SHP77 (cell line): ENCODE measurements at regions not wholly inside any gene's neighbourhood (a gene's known extent, or its start where the extent isn't known, plus 50 kb on each side); places are given as distances from the start of the nearest gene placed in this dataset.

Experiments
- DNase-seq, 2 experiments: peaks; one replicate each; lab custom pipeline; 2025; lab: John Stamatoyannopoulos, UW

- no peak for DNase-seq
Measured at GRCh38 chr1:83574791-83575190, 424.1 kb downstream of the TTLL7 start.

- DNase-seq = no peak
Measured at GRCh38 chr1:83573776-83574175, 425.2 kb downstream of the TTLL7 start.

GRCh38 chr1:83571536-83571935 is 427.4 kb downstream of the TTLL7 start:
- DNase-seq = no peak

GRCh38 chr1:83561346-83561745 is 437.6 kb downstream of the TTLL7 start:
- DNase-seq = no peak

- DNase-seq = no peak
Measured at GRCh38 chr1:83559129-83559840, 439.6 kb downstream of the TTLL7 start.

GRCh38 chr1:83555871-83556270 is 443.1 kb downstream of the TTLL7 start:
- DNase-seq = no peak

- DNase-seq = no peak
Measured at GRCh38 chr1:83554174-83554573, 444.8 kb downstream of the TTLL7 start.

GRCh38 chr1:83552820-83553219 is 446.1 kb downstream of the TTLL7 start:
- no peak for DNase-seq

GRCh38 chr1:83548311-83548710 is 450.6 kb downstream of the TTLL7 start:
- no peak for DNase-seq

GRCh38 chr1:83547901-83548300 is 451.0 kb downstream of the TTLL7 start:
- DNase-seq = no peak

- DNase-seq = no peak
Measured at GRCh38 chr1:83546874-83547273, 452.1 kb downstream of the TTLL7 start.

- DNase-seq = no peak
Measured at GRCh38 chr1:83545066-83545862, 453.7 kb downstream of the TTLL7 start.

GRCh38 chr1:83543222-83543973 is 455.5 kb downstream of the TTLL7 start:
- DNase-seq = no peak

GRCh38 chr1:83531521-83532309 is 467.2 kb downstream of the TTLL7 start:
- no peak for DNase-seq

GRCh38 chr1:83530506-83530905 is 468.4 kb downstream of the TTLL7 start:
- DNase-seq = no peak

- no peak for DNase-seq
Measured at GRCh38 chr1:83527987-83528386, 470.9 kb downstream of the TTLL7 start.

- no peak for DNase-seq
Measured at GRCh38 chr1:83520797-83521196, 478.1 kb downstream of the TTLL7 start.

GRCh38 chr1:83516369-83516768 is 482.6 kb downstream of the TTLL7 start:
- DNase-seq = no peak

GRCh38 chr1:83515578-83516154 is 483.3 kb downstream of the TTLL7 start:
- DNase-seq = no peak

- no peak for DNase-seq
Measured at GRCh38 chr1:83512373-83513193, 486.3 kb downstream of the TTLL7 start.
